ENCODE measurements at regions not wholly inside any gene's neighbourhood (a gene's known extent, or its start where the extent isn't known, plus 50 kb on each side); places are given as distances from the start of the nearest gene placed in this dataset.
"Not testable (repeated sequence)": the region's sequence is repeated elsewhere in the genome, so short reads cannot be mapped to it uniquely, and the experiment has no call there.

DNA sequence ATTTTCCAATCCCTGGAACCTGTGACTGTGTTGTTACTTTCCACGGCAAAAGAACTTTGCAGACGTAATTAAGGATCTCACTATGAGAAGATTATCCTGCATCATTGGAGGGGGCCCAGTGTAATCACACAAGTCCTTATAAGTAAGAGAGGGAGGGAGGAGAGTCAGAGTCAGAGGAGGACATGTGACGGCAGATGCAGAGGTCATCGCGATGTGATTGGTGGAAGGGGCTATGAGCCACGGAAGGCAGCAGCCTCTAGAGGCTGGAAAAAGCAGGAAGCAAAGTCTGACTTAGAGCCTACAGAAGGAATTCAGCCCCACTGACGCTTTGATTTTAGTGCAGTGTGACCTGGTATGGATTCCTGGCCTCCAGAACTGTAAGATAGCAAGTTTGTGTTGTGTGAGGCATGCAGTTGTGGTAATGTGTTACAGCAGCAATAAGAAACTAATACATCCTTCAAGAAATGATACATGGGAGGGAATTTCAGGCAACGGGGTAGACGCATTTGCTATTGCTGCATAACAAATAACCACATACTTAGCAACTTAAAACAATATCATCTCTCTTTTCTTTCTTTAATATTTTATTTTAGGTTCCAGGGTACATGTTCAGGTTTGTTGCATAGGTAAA lies 112.7 kb upstream of the SERPINE2 start:
- TF ChIP-seq, protein P1, sequence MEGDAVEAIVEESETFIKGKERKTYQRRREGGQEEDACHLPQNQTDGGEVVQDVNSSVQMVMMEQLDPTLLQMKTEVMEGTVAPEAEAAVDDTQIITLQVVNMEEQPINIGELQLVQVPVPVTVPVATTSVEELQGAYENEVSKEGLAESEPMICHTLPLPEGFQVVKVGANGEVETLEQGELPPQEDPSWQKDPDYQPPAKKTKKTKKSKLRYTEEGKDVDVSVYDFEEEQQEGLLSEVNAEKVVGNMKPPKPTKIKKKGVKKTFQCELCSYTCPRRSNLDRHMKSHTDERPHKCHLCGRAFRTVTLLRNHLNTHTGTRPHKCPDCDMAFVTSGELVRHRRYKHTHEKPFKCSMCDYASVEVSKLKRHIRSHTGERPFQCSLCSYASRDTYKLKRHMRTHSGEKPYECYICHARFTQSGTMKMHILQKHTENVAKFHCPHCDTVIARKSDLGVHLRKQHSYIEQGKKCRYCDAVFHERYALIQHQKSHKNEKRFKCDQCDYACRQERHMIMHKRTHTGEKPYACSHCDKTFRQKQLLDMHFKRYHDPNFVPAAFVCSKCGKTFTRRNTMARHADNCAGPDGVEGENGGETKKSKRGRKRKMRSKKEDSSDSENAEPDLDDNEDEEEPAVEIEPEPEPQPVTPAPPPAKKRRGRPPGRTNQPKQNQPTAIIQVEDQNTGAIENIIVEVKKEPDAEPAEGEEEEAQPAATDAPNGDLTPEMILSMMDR (IDR thresholded peaks at IDR 0.05; ENCODE audit: unreplicated experiment) = no peak

DNA sequence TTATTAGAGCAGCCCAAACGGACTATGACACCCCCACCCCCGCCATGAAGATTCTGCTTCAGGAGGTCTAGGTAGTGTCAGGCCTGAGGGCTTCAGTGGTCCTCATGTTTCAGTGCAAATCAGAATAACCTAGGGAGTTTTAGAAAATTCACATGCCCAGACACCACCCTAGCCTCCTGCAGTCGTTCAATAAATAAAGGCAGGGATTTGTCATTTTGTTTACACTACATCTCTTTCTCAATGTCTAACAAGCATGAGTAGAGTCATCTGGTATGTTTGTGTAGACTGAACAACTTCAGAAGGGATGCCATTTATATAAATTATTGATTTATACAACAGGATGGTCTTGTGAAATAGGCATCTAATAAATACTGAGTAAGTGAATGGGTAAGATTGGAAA lies 112.1 kb upstream of the SERPINE2 start:
- H3K4me3 Mint-ChIP-seq = no peak overlapping the region
- H3K27ac Mint-ChIP-seq = no peak overlapping the region
- H3K27me3 Mint-ChIP-seq (ENCODE audit: low read depth) = no peaks in the 10 kb centered on the region
- H3K9me3 Mint-ChIP-seq = peaks cover 15% of the 10 kb centered on the region
- TF ChIP-seq, protein P1 (IDR thresholded peaks at IDR 0.05; ENCODE audit: unreplicated experiment) = no peak
- DNase-seq (ENCODE audit: low spot score in 2 of 2, unreplicated experiment in 2 of 2) = no peak
- H3K4me1 Mint-ChIP-seq = peaks cover 8% of the 10 kb centered on the region
- no peaks in the 10 kb centered on the region for H3K36me3 Mint-ChIP-seq

More for the DNA sequence above, 112.7 kb upstream of the SERPINE2 start:
- Mint-ChIP-seq H3K9me3 (peaks cover 15% of the 10 kb centered on the region), H3K36me3 (no peaks in the 10 kb centered on the region), H3K27ac (no peak overlapping the region), H3K27me3 (ENCODE audit: low read depth) (no peaks in the 10 kb centered on the region), H3K4me1 (peaks cover 13% of the 10 kb centered on the region), H3K4me3 (no peak overlapping the region)
- DNase-seq (ENCODE audit: low spot score in 2 of 2, unreplicated experiment in 2 of 2) = no peak

DNA sequence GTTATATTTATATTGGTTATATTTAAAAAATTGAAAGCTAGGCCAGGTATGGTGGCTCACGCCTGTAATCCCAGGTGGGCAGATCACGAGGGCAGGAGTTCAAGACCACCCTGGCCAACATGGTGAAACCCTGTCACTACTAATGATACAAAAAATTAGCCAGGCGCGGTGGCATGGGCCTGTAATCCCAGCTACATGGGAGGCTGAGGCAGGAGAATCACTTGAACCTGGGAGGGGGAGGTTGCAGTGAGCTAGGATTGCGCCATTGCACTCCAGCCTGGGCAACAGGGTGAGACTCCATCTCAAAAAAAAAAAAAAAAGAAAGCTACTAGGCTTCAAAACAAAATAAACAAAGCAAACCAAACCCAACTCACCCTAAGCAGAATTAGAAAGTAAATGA lies 109.0 kb upstream of the SERPINE2 start:
- H3K9me3 Mint-ChIP-seq; H3K27ac Mint-ChIP-seq; H3K36me3 Mint-ChIP-seq; DNase-seq (ENCODE audit: low spot score in 2 of 2, unreplicated experiment in 2 of 2); H3K27me3 Mint-ChIP-seq (ENCODE audit: low read depth); H3K4me1 Mint-ChIP-seq; H3K4me3 Mint-ChIP-seq: not testable (repeated sequence)

DNA sequence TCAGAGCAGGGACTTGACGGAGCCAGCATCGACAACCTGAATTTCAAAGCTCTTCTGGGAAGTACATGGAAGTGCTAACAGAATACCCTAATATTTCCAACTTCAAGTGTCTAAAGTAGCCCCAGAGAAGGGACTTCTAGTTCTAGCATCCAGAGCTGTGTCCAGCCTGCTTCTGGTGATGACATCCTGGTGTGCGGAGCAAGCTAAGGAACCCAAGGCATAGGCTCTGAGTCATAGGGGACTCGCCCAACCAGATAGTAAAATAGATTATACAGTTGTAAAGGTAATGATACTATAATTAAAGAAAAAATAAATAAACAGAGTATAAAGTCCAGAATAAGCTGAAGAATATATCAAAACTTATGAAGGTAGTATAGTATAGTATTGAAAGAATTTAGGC lies 108.1 kb upstream of the SERPINE2 start:
- TF ChIP-seq, protein P1 (IDR thresholded peaks at IDR 0.05; ENCODE audit: unreplicated experiment) = no peak
- peaks cover 6% of the 10 kb centered on the region for H3K9me3 Mint-ChIP-seq
- H3K27ac Mint-ChIP-seq = no peak overlapping the region
- peaks cover 8% of the 10 kb centered on the region for H3K4me1 Mint-ChIP-seq
- H3K27me3 Mint-ChIP-seq (ENCODE audit: low read depth) = no peaks in the 10 kb centered on the region
- no peak overlapping the region for H3K4me3 Mint-ChIP-seq
- no peaks in the 10 kb centered on the region for H3K36me3 Mint-ChIP-seq
- DNase-seq (ENCODE audit: low spot score in 2 of 2, unreplicated experiment in 2 of 2) = no peak

DNA sequence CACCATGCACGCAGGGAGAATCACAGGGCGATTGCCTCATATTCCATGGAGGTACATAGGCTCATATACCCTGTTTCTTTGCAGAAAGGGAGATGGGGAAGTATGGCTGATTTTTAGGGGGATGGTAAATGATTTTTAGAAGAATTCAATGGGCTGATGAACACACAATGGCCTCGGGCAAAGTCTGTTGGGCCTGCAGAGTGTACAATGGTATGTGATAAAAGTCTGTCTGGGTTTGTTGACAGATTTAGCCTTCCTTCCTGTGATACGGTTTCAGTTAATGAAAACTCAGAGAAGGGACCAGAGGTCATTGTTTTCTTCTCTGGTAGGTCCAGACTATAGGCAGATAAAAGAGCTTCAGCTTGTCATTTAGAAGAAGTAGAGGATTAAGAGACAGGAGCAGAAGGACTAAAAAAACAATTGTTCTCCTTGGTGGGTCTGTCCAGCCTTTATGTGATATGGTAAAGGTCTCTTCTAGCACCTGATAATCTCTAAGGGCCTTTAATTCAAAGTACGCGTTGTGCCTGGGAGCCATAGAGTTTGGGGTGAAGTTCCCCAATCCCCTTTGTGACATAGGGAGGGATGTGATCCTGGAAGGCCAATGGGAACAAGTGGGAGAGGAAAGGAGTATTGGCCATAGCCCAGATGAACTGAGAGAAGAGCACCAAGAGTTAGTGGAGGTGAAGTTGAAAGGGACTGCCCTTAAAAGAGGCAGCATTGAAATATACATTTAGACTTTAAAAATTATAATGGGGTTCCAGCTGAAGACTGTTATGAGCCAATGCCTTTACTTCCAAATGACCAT lies 107.5 kb upstream of the SERPINE2 start:
- H3K27ac Mint-ChIP-seq = no peak overlapping the region
- no peaks in the 10 kb centered on the region for H3K27me3 Mint-ChIP-seq (ENCODE audit: low read depth)
- H3K4me1 Mint-ChIP-seq = peaks cover 8% of the 10 kb centered on the region
- peaks cover 1% of the 10 kb centered on the region for H3K9me3 Mint-ChIP-seq
- DNase-seq (ENCODE audit: low spot score in 2 of 2, unreplicated experiment in 2 of 2) = no peak
- H3K4me3 Mint-ChIP-seq = no peak overlapping the region
- no peaks in the 10 kb centered on the region for H3K36me3 Mint-ChIP-seq
- TF ChIP-seq, protein P1 (IDR thresholded peaks at IDR 0.05; ENCODE audit: unreplicated experiment) = no peak

DNA sequence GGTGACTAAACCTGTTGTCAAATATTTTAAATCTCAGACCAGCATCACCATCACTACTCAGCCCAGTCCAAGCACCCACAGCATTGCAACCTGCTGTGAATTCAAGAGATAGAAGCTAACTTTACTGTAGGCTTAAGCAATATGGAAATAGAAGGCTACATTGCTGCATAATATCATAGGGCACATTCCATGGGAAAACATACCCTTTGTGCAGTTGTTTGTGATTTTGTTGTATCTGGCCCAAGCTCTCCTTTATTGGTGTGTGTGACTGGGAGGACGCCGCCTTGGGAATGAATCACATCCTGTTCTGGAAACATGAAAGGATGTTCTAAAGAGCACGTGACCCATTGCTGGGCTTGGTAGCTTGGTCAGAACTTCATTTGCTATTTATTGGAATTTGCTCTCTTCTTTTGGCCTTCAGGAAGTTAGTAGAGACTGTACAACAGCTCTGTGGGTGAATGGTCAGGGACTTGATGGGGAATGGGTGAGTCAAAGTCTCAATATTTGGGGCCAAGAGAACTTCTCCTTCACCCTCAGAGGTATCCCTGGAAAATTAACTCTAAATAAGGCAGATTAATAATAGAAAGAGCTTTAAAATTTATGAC lies 106.8 kb upstream of the SERPINE2 start:
- no peaks in the 10 kb centered on the region for H3K36me3 Mint-ChIP-seq
- DNase-seq (ENCODE audit: low spot score in 2 of 2, unreplicated experiment in 2 of 2) = no peak

More for the DNA sequence above, 106.8 kb upstream of the SERPINE2 start:
- Mint-ChIP-seq H3K9me3 (no peaks in the 10 kb centered on the region), H3K27ac (no peak overlapping the region), H3K4me1 (peaks cover 8% of the 10 kb centered on the region), H3K4me3 (no peak overlapping the region), H3K27me3 (ENCODE audit: low read depth) (no peaks in the 10 kb centered on the region)
- TF ChIP-seq, protein P1 (IDR thresholded peaks at IDR 0.05; ENCODE audit: unreplicated experiment) = no peak
